ENCODE measurements at regions not wholly inside any gene's neighbourhood (a gene's known extent, or its start where the extent isn't known, plus 50 kb on each side); places are given as distances from the start of the nearest gene placed in this dataset.

GRCh38 chr15:80326270-80326669 is 74.3 kb upstream of the CTXND1 start:
- H3K36me3 ChIP-seq (ENCODE audit: control insufficient read depth, insufficient read depth, low read length): no peaks in the 10 kb centered on the region
- H3K27me3 ChIP-seq (ENCODE audit: control insufficient read depth, insufficient read depth, low read length): no peaks in the 10 kb centered on the region
- no peak overlapping the region for H3K4me3 ChIP-seq (ENCODE audit: low read depth, low read length)
- no peak overlapping the region for H3K27ac ChIP-seq (ENCODE audit: low read depth, low read length)
- H3K9me3 ChIP-seq (ENCODE audit: control insufficient read depth, insufficient read depth, low read length): peaks cover 1% of the 10 kb centered on the region
- peak in 3 of 6 donors; percentile 15 to 93 (median 43) for DNase-seq (ENCODE audit: low read depth in 4 of 6, low spot score in 6 of 6)
- peaks cover 10% of the 10 kb centered on the region for H3K4me1 ChIP-seq (ENCODE audit: control insufficient read depth, insufficient read depth, low read length)
- WGBS (ENCODE audit: insufficient coverage): 100% methylated on average over 1 of the region's 2 CpGs

GRCh38 chr15:80328496-80328895 is 75.7 kb upstream of the ARNT2 start:
- H3K27me3 ChIP-seq (ENCODE audit: control insufficient read depth, insufficient read depth, low read length): no peaks in the 10 kb centered on the region
- H3K9me3 ChIP-seq (ENCODE audit: control insufficient read depth, insufficient read depth, low read length): peaks cover 1% of the 10 kb centered on the region
- 92% methylated on average over 4 of the region's 5 CpGs for WGBS (ENCODE audit: insufficient coverage)
- no peak overlapping the region for H3K4me3 ChIP-seq (ENCODE audit: low read depth, low read length)
- H3K4me1 ChIP-seq (ENCODE audit: control insufficient read depth, insufficient read depth, low read length): peaks cover 10% of the 10 kb centered on the region
- no peaks in the 10 kb centered on the region for H3K36me3 ChIP-seq (ENCODE audit: control insufficient read depth, insufficient read depth, low read length)
- DNase-seq (ENCODE audit: low read depth in 4 of 6, low spot score in 6 of 6): no peak
- H3K27ac ChIP-seq (ENCODE audit: low read depth, low read length): no peak overlapping the region

GRCh38 chr15:80331886-80332406 is 72.2 kb upstream of the ARNT2 start:
- peaks cover 1% of the 10 kb centered on the region for H3K9me3 ChIP-seq (ENCODE audit: control insufficient read depth, insufficient read depth, low read length)
- WGBS (ENCODE audit: insufficient coverage): 95% methylated on average over 27 of the region's 28 CpGs

GRCh38 chr15:80333261-80333660 is 70.9 kb upstream of the ARNT2 start:
- WGBS (ENCODE audit: insufficient coverage): 58% methylated on average over 2 of the region's 4 CpGs
- no peaks in the 10 kb centered on the region for H3K27me3 ChIP-seq (ENCODE audit: control insufficient read depth, insufficient read depth, low read length)
- H3K36me3 ChIP-seq (ENCODE audit: control insufficient read depth, insufficient read depth, low read length): no peaks in the 10 kb centered on the region

More at GRCh38 chr15:80331886-80332406, 72.2 kb upstream of the ARNT2 start:
- H3K4me3 ChIP-seq (ENCODE audit: low read depth, low read length): no peak overlapping the region
- DNase-seq (ENCODE audit: low read depth in 4 of 6, low spot score in 6 of 6): no peak
- H3K27ac ChIP-seq (ENCODE audit: low read depth, low read length): no peak overlapping the region
- H3K4me1 ChIP-seq (ENCODE audit: control insufficient read depth, insufficient read depth, low read length): no peaks in the 10 kb centered on the region
- H3K36me3 ChIP-seq (ENCODE audit: control insufficient read depth, insufficient read depth, low read length): no peaks in the 10 kb centered on the region
- no peaks in the 10 kb centered on the region for H3K27me3 ChIP-seq (ENCODE audit: control insufficient read depth, insufficient read depth, low read length)

GRCh38 chr15:80334521-80334920 is 69.7 kb upstream of the ARNT2 start:
- H3K36me3 ChIP-seq (ENCODE audit: control insufficient read depth, insufficient read depth, low read length): no peaks in the 10 kb centered on the region
- WGBS (ENCODE audit: insufficient coverage): no CpG with 5 or more reads among the region's 1 CpG
- H3K9me3 ChIP-seq (ENCODE audit: control insufficient read depth, insufficient read depth, low read length): peaks cover 1% of the 10 kb centered on the region
- no peaks in the 10 kb centered on the region for H3K27me3 ChIP-seq (ENCODE audit: control insufficient read depth, insufficient read depth, low read length)
- H3K4me1 ChIP-seq (ENCODE audit: control insufficient read depth, insufficient read depth, low read length): no peaks in the 10 kb centered on the region
- DNase-seq (ENCODE audit: low read depth in 4 of 6, low spot score in 6 of 6): peak in 1 of 6 donors; percentile 75
- no peak overlapping the region for H3K4me3 ChIP-seq (ENCODE audit: low read depth, low read length)
- H3K27ac ChIP-seq (ENCODE audit: low read depth, low read length): no peak overlapping the region

More at GRCh38 chr15:80333261-80333660, 70.9 kb upstream of the ARNT2 start:
- Histone ChIP-seq H3K9me3 (ENCODE audit: control insufficient read depth, insufficient read depth, low read length) (peaks cover 1% of the 10 kb centered on the region), H3K4me1 (ENCODE audit: control insufficient read depth, insufficient read depth, low read length) (no peaks in the 10 kb centered on the region), H3K4me3 (ENCODE audit: low read depth, low read length) (no peak overlapping the region), H3K27ac (ENCODE audit: low read depth, low read length) (no peak overlapping the region)
- no peak for DNase-seq (ENCODE audit: low read depth in 4 of 6, low spot score in 6 of 6)

GRCh38 chr15:80339601-80340000 is 64.6 kb upstream of the ARNT2 start:
- Histone ChIP-seq H3K4me3 (ENCODE audit: low read depth, low read length) (no peak overlapping the region), H3K36me3 (ENCODE audit: control insufficient read depth, insufficient read depth, low read length) (no peaks in the 10 kb centered on the region), H3K4me1 (ENCODE audit: control insufficient read depth, insufficient read depth, low read length) (no peaks in the 10 kb centered on the region), H3K27me3 (ENCODE audit: control insufficient read depth, insufficient read depth, low read length) (no peaks in the 10 kb centered on the region), H3K27ac (ENCODE audit: low read depth, low read length) (no peak overlapping the region), H3K9me3 (ENCODE audit: control insufficient read depth, insufficient read depth, low read length) (no peaks in the 10 kb centered on the region)
- no CpG with 5 or more reads among the region's 3 CpGs for WGBS (ENCODE audit: insufficient coverage)
- no peak for DNase-seq (ENCODE audit: low read depth in 4 of 6, low spot score in 6 of 6)

- H3K4me1 ChIP-seq (ENCODE audit: control insufficient read depth, insufficient read depth, low read length): no peaks in the 10 kb centered on the region
- no peak for DNase-seq (ENCODE audit: low read depth in 4 of 6, low spot score in 6 of 6)
- 92% methylated on average over 4 of the region's 4 CpGs for WGBS (ENCODE audit: insufficient coverage)
- no peaks in the 10 kb centered on the region for H3K27me3 ChIP-seq (ENCODE audit: control insufficient read depth, insufficient read depth, low read length)
- no peak overlapping the region for H3K27ac ChIP-seq (ENCODE audit: low read depth, low read length)
- H3K9me3 ChIP-seq (ENCODE audit: control insufficient read depth, insufficient read depth, low read length): no peaks in the 10 kb centered on the region
- H3K4me3 ChIP-seq (ENCODE audit: low read depth, low read length): no peak overlapping the region
- no peaks in the 10 kb centered on the region for H3K36me3 ChIP-seq (ENCODE audit: control insufficient read depth, insufficient read depth, low read length)
These were observed 62.0 kb upstream of the ARNT2 start for GRCh38 chr15:80342148-80342547.

GRCh38 chr15:80343554-80343992 is 60.6 kb upstream of the ARNT2 start:
- 89% methylated on average over 3 of the region's 3 CpGs for WGBS (ENCODE audit: insufficient coverage)
- no peaks in the 10 kb centered on the region for H3K9me3 ChIP-seq (ENCODE audit: control insufficient read depth, insufficient read depth, low read length)
- H3K4me3 ChIP-seq (ENCODE audit: low read depth, low read length): no peak overlapping the region
- no peak overlapping the region for H3K27ac ChIP-seq (ENCODE audit: low read depth, low read length)
- H3K36me3 ChIP-seq (ENCODE audit: control insufficient read depth, insufficient read depth, low read length): no peaks in the 10 kb centered on the region
- H3K4me1 ChIP-seq (ENCODE audit: control insufficient read depth, insufficient read depth, low read length): no peaks in the 10 kb centered on the region
- DNase-seq (ENCODE audit: low read depth in 4 of 6, low spot score in 6 of 6): peak in 1 of 6 donors; percentile 25
- no peaks in the 10 kb centered on the region for H3K27me3 ChIP-seq (ENCODE audit: control insufficient read depth, insufficient read depth, low read length)

GRCh38 chr15:80350941-80351610 is 53.1 kb upstream of the ARNT2 start:
- no CpG with 5 or more reads among the region's 1 CpG for WGBS (ENCODE audit: insufficient coverage)
- Histone ChIP-seq H3K4me1 (ENCODE audit: control insufficient read depth, insufficient read depth, low read length) (no peaks in the 10 kb centered on the region), H3K27ac (ENCODE audit: low read depth, low read length) (no peak overlapping the region), H3K9me3 (ENCODE audit: control insufficient read depth, insufficient read depth, low read length) (no peaks in the 10 kb centered on the region), H3K36me3 (ENCODE audit: control insufficient read depth, insufficient read depth, low read length) (no peaks in the 10 kb centered on the region), H3K4me3 (ENCODE audit: low read depth, low read length) (no peak overlapping the region), H3K27me3 (ENCODE audit: control insufficient read depth, insufficient read depth, low read length) (no peaks in the 10 kb centered on the region)
- peak in 2 of 6 donors; percentile 14 to 56 for DNase-seq (ENCODE audit: low read depth in 4 of 6, low spot score in 6 of 6)
